ENCODE measurements at regions not wholly inside any gene's neighbourhood (a gene's known extent, or its start where the extent isn't known, plus 50 kb on each side); places are given as distances from the start of the nearest gene placed in this dataset.

- no peak overlapping the region for H3K4me3 Mint-ChIP-seq
- no peak overlapping the region for H3K27ac Mint-ChIP-seq
- POLR2A ChIA-PET = no interaction called here
- no peaks in the 10 kb centered on the region for H3K27me3 Mint-ChIP-seq
- H3K27me3 ChIP-seq (ENCODE audit: control insufficient read depth in 1 of 2, insufficient read depth in 2 of 2, low read length in 2 of 2) = no peaks in the 10 kb centered on the region
- no peaks in the 10 kb centered on the region for H3K9me3 Mint-ChIP-seq
- CTCF ChIA-PET = no interaction called here
- DNase-seq (no peak), ATAC-seq (ENCODE audit: poor library complexity) (no peak)
- H3K9me3 ChIP-seq (ENCODE audit: control insufficient read depth in 1 of 2, insufficient read depth in 1 of 2, low read length in 2 of 2) = no peaks in the 10 kb centered on the region
- H3K36me3 Mint-ChIP-seq (ENCODE audit: low read depth) = no peaks in the 10 kb centered on the region
- no peaks in the 10 kb centered on the region for H3K36me3 ChIP-seq (ENCODE audit: insufficient read depth, low read length)
- no peak overlapping the region for H3K27ac ChIP-seq (ENCODE audit: low read depth in 1 of 2, low read length in 2 of 2)
- intact Hi-C loops (cut with DNase I, micrococcal nuclease) = no loop called here
- no peaks in the 10 kb centered on the region for H3K4me1 Mint-ChIP-seq (ENCODE audit: low read depth)
- TF ChIP-seq CTCF (IDR thresholded peaks at IDR 0.05) = no peak
- H3K4me3 ChIP-seq (ENCODE audit: low read length) = no peak overlapping the region
- no peaks in the 10 kb centered on the region for H3K4me1 ChIP-seq (ENCODE audit: insufficient read depth, low read length)
Observed at GRCh38 chr13:106688940-106689339, 121.0 kb upstream of the ARGLU1 start.

GRCh38 chr13:106686163-106686562 is 118.2 kb upstream of the ARGLU1 start:
- ChIA-PET POLR2A (no interaction called here), CTCF (no interaction called here)
- intact Hi-C loops (cut with DNase I, micrococcal nuclease) = no loop called here
- Histone ChIP-seq H3K4me1 (ENCODE audit: insufficient read depth, low read length) (no peaks in the 10 kb centered on the region), H3K4me3 (ENCODE audit: low read length) (no peak overlapping the region), H3K27ac (ENCODE audit: low read depth in 1 of 2, low read length in 2 of 2) (no peak overlapping the region), H3K27me3 (ENCODE audit: control insufficient read depth in 1 of 2, insufficient read depth in 2 of 2, low read length in 2 of 2) (no peaks in the 10 kb centered on the region), H3K36me3 (ENCODE audit: insufficient read depth, low read length) (no peaks in the 10 kb centered on the region), H3K9me3 (ENCODE audit: control insufficient read depth in 1 of 2, insufficient read depth in 1 of 2, low read length in 2 of 2) (no peaks in the 10 kb centered on the region)
- ATAC-seq (ENCODE audit: poor library complexity) = no peak
- TF ChIP-seq CTCF (IDR thresholded peaks at IDR 0.05) = no peak
- H3K4me3 Mint-ChIP-seq = no peak overlapping the region
- no peak for DNase-seq
- H3K36me3 Mint-ChIP-seq (ENCODE audit: low read depth) = no peaks in the 10 kb centered on the region
- H3K27ac Mint-ChIP-seq = no peak overlapping the region
- no peaks in the 10 kb centered on the region for H3K9me3 Mint-ChIP-seq
- no peaks in the 10 kb centered on the region for H3K27me3 Mint-ChIP-seq
- no peaks in the 10 kb centered on the region for H3K4me1 Mint-ChIP-seq (ENCODE audit: low read depth)

- Histone ChIP-seq H3K9me3 (ENCODE audit: control insufficient read depth in 1 of 2, insufficient read depth in 1 of 2, low read length in 2 of 2) (no peaks in the 10 kb centered on the region), H3K27ac (ENCODE audit: low read depth in 1 of 2, low read length in 2 of 2) (no peak overlapping the region), H3K27me3 (ENCODE audit: control insufficient read depth in 1 of 2, insufficient read depth in 2 of 2, low read length in 2 of 2) (no peaks in the 10 kb centered on the region), H3K36me3 (ENCODE audit: insufficient read depth, low read length) (no peaks in the 10 kb centered on the region), H3K4me1 (ENCODE audit: insufficient read depth, low read length) (no peaks in the 10 kb centered on the region), H3K4me3 (ENCODE audit: low read length) (no peak overlapping the region)
- Mint-ChIP-seq H3K4me1 (ENCODE audit: low read depth) (no peaks in the 10 kb centered on the region), H3K36me3 (ENCODE audit: low read depth) (no peaks in the 10 kb centered on the region), H3K4me3 (no peak overlapping the region), H3K9me3 (no peaks in the 10 kb centered on the region), H3K27ac (no peak overlapping the region), H3K27me3 (no peaks in the 10 kb centered on the region)
- CTCF ChIA-PET = no interaction called here
- POLR2A ChIA-PET = no interaction called here
- intact Hi-C loops (cut with DNase I, micrococcal nuclease) = no loop called here
- no peak for ATAC-seq (ENCODE audit: poor library complexity)
- no peak for DNase-seq
- no peak for TF ChIP-seq CTCF (IDR thresholded peaks at IDR 0.05)
Observed at GRCh38 chr13:106685143-106685542, 117.2 kb upstream of the ARGLU1 start.

All from CD4-positive, alpha-beta T cell (primary cell).